Heart left ventricle (tissue), 16 donors: ENCODE measurements at regions not wholly inside any gene's neighbourhood (a gene's known extent, or its start where the extent isn't known, plus 50 kb on each side); places are given as distances from the start of the nearest gene placed in this dataset.

Experiments used
- ATAC-seq, 4 donors: fragments of 200-7000 bp; cut with Tn5 transposase; one replicate each; pipeline ENCODE4 v1.9.1; 2020 to 2022; ENCODE audit warnings: moderate library complexity in 4 of 4, mild to moderate bottlenecking in 3 of 4, moderate number of reproducible peaks in 1 of 4
- DNase-seq, 5 donors: peaks; one replicate each; pipeline ENCODE4 v3.0.0-alpha.2; 2020
- H3K27ac ChIP-seq, 12 donors: fragments of 200-600 bp; sonication (generic) in 4 of 12; one replicate each; pipeline versions ENCODE4 v1.5.0 to v1.8.0; 2016 to 2022; ENCODE audit warnings: mild to moderate bottlenecking in 2 of 12
- H3K27me3 ChIP-seq, 9 donors: fragments of 200-600 bp; sonication (generic) in 2 of 9; one replicate each; pipeline versions ENCODE4 v1.5.1 to v1.8.0; 2016 to 2022; ENCODE audit warnings: mild to moderate bottlenecking in 3 of 9
- H3K36me3 ChIP-seq, 9 donors: fragments of 200-600 bp; sonication (generic) in 2 of 9; one replicate each; pipeline versions ENCODE4 v1.5.0 to v1.8.0; 2018 to 2022; ENCODE audit warnings: mild to moderate bottlenecking in 2 of 9
- H3K4me1 ChIP-seq, 12 donors: fragments of 200-600 bp; sonication (generic) in 4 of 12; one replicate each; pipeline versions ENCODE4 v1.5.0 to v1.8.0; 2016 to 2022; ENCODE audit warnings: mild to moderate bottlenecking in 3 of 12
- H3K4me3 ChIP-seq, 12 donors: fragments of 200-600 bp; sonication (generic) in 4 of 12; one replicate each; pipeline versions ENCODE4 v1.5.0 to v1.8.0; 2017 to 2022; ENCODE audit warnings: mild to moderate bottlenecking in 9 of 12, moderate library complexity in 4 of 12
- H3K9me3 ChIP-seq, 12 donors: fragments of 200-600 bp; sonication (generic) in 4 of 12; one replicate each; pipeline versions ENCODE4 v1.5.0 to v1.8.0; 2016 to 2022; ENCODE audit warnings: mild to moderate bottlenecking in 1 of 12
- POLR2A ChIP-seq, 2 donors: fragments of 450-650 bp; IDR thresholded peaks; one replicate each; pipeline ENCODE4 v1.6.1; 2017; ENCODE audit warnings: antibody characterized with exemption in 2 of 2, mild to moderate bottlenecking in 2 of 2, moderate library complexity in 2 of 2
- WGBS, 4 donors: extraction: QIAGEN DNeasy Blood & Tissue Kit in 2 of 4; methylation state at CpG; one replicate each; pipeline versions ENCODE4 v1.1.5 to v1.1.7; 2013 to 2018; 5-methylcytosine and 5-hydroxymethylcytosine counted together
- intact Hi-C, 10 donors: fragments of 100-400 bp; cut with DNase I; formaldehyde crosslinking; loops; one replicate each; pipeline versions ENCODE4 v1.11.1 to v1.14.2; 2022
- TF ChIP-seq, protein P1 (sequence below), 12 donors: fragments of 200-600 bp; sonication (generic) in 4 of 12; IDR thresholded peaks; one replicate each; pipeline versions ENCODE4 v1.5.0 to v1.8.0; 2018 to 2022; ENCODE audit warnings: antibody characterized with exemption in 12 of 12, mild to moderate bottlenecking in 5 of 12
- donor health status: ischemic (EF 13 %, LVEDD 7.1; RV severe dilation, severe dysfunction).
- donor health status: healthy with polysubstance abuse.
- donor health status: DM: no; HTN: yes; CAD: no.
- donor health status: DM: no; HTN: no; CAD: no.
- donor health status: ischemic (EF 25% LVEDD 6.9; RV normal size, moderate dysfunction).
- donor health status: ischemic (EF 25% LVEDD 5.7; RV mildly dilated, moderate dysfunction).
- donor health status: healthy.
- donor health status: DM: yes; HTN: yes; CAD: no.
- donor health status: ischemic (EF 35%, LVEDD 5.7; RV mildly dilated, moderate dysfunction).
- donor health status: nonischemic (EF 11% LVEDD 7.7; RV severe dilation, severe dysfunction).
- donor health status: DM: yes; HTN: yes; CAD: no.
- donor health status: PGD.
- donor health status: ischemic (EF 29% LVEDD 5.4; RV normal size, mild dysfunction).
- donor health status: nonischemic (EF 23%, LVEDD 6.1; RV moderate dilation, normal function).

GRCh38 chr6:3612341-3613041, 139.0 kb downstream of the PXDC1 start:
- Histone ChIP-seq H3K27ac (no peak overlapping the region), H3K4me3 (no peak overlapping the region), H3K9me3 (no peaks in the 10 kb centered on the region), H3K36me3 (no peaks in the 10 kb centered on the region), H3K4me1 (no peaks in the 10 kb centered on the region), H3K27me3 (peaks cover 0 to 3% (median 0%) of the 10 kb centered on the region in 9 donors)
- DNase-seq (no peak), ATAC-seq (no peak)
- intact Hi-C loops, result no loop called here
- 72 to 79% (median 77%) methylated on average over 8 of the region's 8 CpGs for WGBS, 4 donors
- TF ChIP-seq, protein P1, sequence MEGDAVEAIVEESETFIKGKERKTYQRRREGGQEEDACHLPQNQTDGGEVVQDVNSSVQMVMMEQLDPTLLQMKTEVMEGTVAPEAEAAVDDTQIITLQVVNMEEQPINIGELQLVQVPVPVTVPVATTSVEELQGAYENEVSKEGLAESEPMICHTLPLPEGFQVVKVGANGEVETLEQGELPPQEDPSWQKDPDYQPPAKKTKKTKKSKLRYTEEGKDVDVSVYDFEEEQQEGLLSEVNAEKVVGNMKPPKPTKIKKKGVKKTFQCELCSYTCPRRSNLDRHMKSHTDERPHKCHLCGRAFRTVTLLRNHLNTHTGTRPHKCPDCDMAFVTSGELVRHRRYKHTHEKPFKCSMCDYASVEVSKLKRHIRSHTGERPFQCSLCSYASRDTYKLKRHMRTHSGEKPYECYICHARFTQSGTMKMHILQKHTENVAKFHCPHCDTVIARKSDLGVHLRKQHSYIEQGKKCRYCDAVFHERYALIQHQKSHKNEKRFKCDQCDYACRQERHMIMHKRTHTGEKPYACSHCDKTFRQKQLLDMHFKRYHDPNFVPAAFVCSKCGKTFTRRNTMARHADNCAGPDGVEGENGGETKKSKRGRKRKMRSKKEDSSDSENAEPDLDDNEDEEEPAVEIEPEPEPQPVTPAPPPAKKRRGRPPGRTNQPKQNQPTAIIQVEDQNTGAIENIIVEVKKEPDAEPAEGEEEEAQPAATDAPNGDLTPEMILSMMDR (IDR thresholded peaks at IDR 0.05), result no peak
- TF ChIP-seq POLR2A (IDR thresholded peaks at IDR 0.05), result no peak

GRCh38 chr6:3610921-3611320, 140.6 kb downstream of the PXDC1 start:
- Histone ChIP-seq H3K36me3 (no peaks in the 10 kb centered on the region), H3K9me3 (no peaks in the 10 kb centered on the region), H3K27me3 (peaks cover 0 to 3% (median 0%) of the 10 kb centered on the region in 9 donors), H3K4me3 (no peak overlapping the region), H3K27ac (no peak overlapping the region), H3K4me1 (no peaks in the 10 kb centered on the region)
- DNase-seq (no peak), ATAC-seq (no peak)
- no peak for TF ChIP-seq POLR2A (IDR thresholded peaks at IDR 0.05)
- TF ChIP-seq, protein P1 (IDR thresholded peaks at IDR 0.05), result no peak
- 66 to 73% (median 71%) methylated on average over 7 of the region's 7 CpGs for WGBS, 4 donors
- intact Hi-C loops, result no loop called here

DNA sequence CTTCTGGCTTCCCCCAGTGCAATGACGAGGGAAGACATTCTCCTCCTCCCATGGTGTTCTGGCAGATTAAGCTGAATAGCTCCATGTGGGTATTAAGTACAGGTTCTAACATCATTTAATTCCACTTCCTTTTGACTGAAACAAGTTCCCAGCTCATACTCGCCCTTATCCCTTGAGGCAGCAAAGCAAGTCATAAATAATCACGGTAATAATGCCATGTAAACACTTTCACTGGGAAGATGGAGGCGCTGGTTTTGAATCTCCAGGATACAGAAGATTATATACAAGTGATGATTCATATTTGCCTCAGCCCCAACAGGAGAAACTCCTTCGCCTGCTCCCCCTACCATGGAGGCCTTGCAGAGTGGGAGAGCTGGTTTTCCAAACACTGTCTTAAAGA, 141.3 kb downstream of the PXDC1 start:
- Histone ChIP-seq H3K4me3 (no peak overlapping the region), H3K9me3 (no peaks in the 10 kb centered on the region), H3K36me3 (no peaks in the 10 kb centered on the region), H3K4me1 (no peaks in the 10 kb centered on the region), H3K27me3 (peaks cover 0 to 3% (median 0%) of the 10 kb centered on the region in 9 donors), H3K27ac (no peak overlapping the region)
- WGBS, 4 donors, result 51 to 66% (median 59%) methylated on average over 5 of the region's 5 CpGs
- intact Hi-C loops, result no loop called here
- ATAC-seq (no peak), DNase-seq (no peak)
- TF ChIP-seq, protein P1 (IDR thresholded peaks at IDR 0.05), result no peak
- TF ChIP-seq POLR2A (IDR thresholded peaks at IDR 0.05), result no peak

GRCh38 chr6:3609388-3609787, 142.1 kb downstream of the PXDC1 start:
- intact Hi-C loops, result no loop called here
- Histone ChIP-seq H3K27ac (no peak overlapping the region), H3K4me1 (no peaks in the 10 kb centered on the region), H3K27me3 (peaks cover 0 to 3% (median 0%) of the 10 kb centered on the region in 9 donors), H3K36me3 (no peaks in the 10 kb centered on the region), H3K4me3 (no peak overlapping the region), H3K9me3 (no peaks in the 10 kb centered on the region)
- DNase-seq, result no peak
- 80 to 89% (median 83%) methylated on average over 3 of the region's 3 CpGs for WGBS, 4 donors
- no peak for ATAC-seq
- no peak for TF ChIP-seq POLR2A (IDR thresholded peaks at IDR 0.05)
- TF ChIP-seq, protein P1 (IDR thresholded peaks at IDR 0.05), result no peak
